ENCODE measurements at regions not wholly inside any gene's neighbourhood (a gene's known extent, or its start where the extent isn't known, plus 50 kb on each side); places are given as distances from the start of the nearest gene placed in this dataset.

DNA sequence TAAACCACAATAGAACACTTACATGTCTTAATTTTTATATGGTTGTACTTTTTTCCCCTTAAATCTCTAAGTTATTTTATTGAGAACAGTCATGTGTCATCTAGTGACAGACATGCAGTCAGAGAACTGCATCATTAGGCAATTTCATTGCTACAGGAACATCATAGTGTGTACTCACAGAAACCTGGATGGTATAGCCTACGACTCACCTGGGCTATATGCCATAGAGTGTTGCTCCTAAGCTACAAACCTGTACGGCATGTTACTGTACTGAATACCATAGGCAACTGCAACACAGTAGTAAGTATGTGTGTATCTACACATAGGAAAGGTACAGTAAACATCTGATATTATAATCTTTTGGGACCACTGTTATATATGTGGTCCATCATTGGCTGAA is 557.6 kb downstream of the PRKD1 start:
- POLR2A ChIA-PET = no interaction called here
- Histone ChIP-seq H3K79me2 (ENCODE audit: control insufficient read depth, insufficient read depth, low read length) (no peaks in the 10 kb centered on the region), H3K4me2 (replicated peaks; ENCODE audit: low read depth, low read length, poor library complexity, severe bottlenecking) (no peak overlapping the region), H3K27me3 (replicated peaks in 1 of 4; ENCODE audit: control extremely low read depth in 1 of 4, control insufficient read depth in 3 of 4, insufficient read depth in 4 of 4, low read length in 3 of 4) (no peaks in the 10 kb centered on the region), H3K27ac (ENCODE audit: low read length in 2 of 2) (no peak overlapping the region), H3K4me1 (ENCODE audit: control insufficient read depth in 2 of 2, insufficient read depth in 2 of 2, low read length in 2 of 2) (no peaks in the 10 kb centered on the region), H2AFZ (ENCODE audit: insufficient read depth, low read depth, low read length, poor library complexity, severe bottlenecking) (no peak overlapping the region), H3K36me3 (replicated peaks in 1 of 2; ENCODE audit: control extremely low read depth in 1 of 2, control insufficient read depth in 1 of 2, extremely low read depth in 1 of 2, insufficient read depth in 2 of 2, low read length in 1 of 2) (no peaks in the 10 kb centered on the region), H3K4me3 (ENCODE audit: control extremely low read depth in 1 of 5, extremely low read depth in 1 of 5, insufficient read depth in 1 of 5, low read depth in 2 of 5, low read length in 4 of 5) (no peak overlapping the region), H3K9ac (ENCODE audit: low read length) (no peak overlapping the region), H3K9me3 (ENCODE audit: control extremely low read depth in 1 of 3, control insufficient read depth in 2 of 3, insufficient read depth in 1 of 3, low read length in 2 of 3) (peaks cover 0 to 4% (median 0%) of the 10 kb centered on the region in 3 donors), H4K20me1 (ENCODE audit: control insufficient read depth, insufficient read depth, low read length, poor library complexity, severe bottlenecking) (no peaks in the 10 kb centered on the region)
- ATAC-seq (ENCODE audit: low read depth) = no peak
- Mint-ChIP-seq H3K4me3 (no peak overlapping the region), H3K27me3 (no peaks in the 10 kb centered on the region), H3K4me1 (no peaks in the 10 kb centered on the region), H3K27ac (no peak overlapping the region), H3K9me3 (ENCODE audit: insufficient read depth) (peaks cover under 1% of the 10 kb centered on the region)
- TF ChIP-seq EZH2 (IDR thresholded peaks at IDR 0.05; ENCODE audit: borderline replicate concordance, insufficient read depth, low read depth, low read length, poor library complexity, severe bottlenecking) = no peak
- TF ChIP-seq, protein P1, sequence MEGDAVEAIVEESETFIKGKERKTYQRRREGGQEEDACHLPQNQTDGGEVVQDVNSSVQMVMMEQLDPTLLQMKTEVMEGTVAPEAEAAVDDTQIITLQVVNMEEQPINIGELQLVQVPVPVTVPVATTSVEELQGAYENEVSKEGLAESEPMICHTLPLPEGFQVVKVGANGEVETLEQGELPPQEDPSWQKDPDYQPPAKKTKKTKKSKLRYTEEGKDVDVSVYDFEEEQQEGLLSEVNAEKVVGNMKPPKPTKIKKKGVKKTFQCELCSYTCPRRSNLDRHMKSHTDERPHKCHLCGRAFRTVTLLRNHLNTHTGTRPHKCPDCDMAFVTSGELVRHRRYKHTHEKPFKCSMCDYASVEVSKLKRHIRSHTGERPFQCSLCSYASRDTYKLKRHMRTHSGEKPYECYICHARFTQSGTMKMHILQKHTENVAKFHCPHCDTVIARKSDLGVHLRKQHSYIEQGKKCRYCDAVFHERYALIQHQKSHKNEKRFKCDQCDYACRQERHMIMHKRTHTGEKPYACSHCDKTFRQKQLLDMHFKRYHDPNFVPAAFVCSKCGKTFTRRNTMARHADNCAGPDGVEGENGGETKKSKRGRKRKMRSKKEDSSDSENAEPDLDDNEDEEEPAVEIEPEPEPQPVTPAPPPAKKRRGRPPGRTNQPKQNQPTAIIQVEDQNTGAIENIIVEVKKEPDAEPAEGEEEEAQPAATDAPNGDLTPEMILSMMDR (IDR thresholded peaks at IDR 0.05) = no peak
- DNase-seq = no peak
- intact Hi-C loops (cut with micrococcal nuclease) = no loop called here
- WGBS (ENCODE audit: insufficient coverage) = no CpG with 5 or more reads among the region's 2 CpGs
- CTCF ChIA-PET = no interaction called here

GRCh38 chr14:29376237-29376636 is 551.4 kb downstream of the PRKD1 start:
- Histone ChIP-seq H4K20me1 (ENCODE audit: control insufficient read depth, insufficient read depth, low read length, poor library complexity, severe bottlenecking) (no peaks in the 10 kb centered on the region), H3K27ac (ENCODE audit: low read length in 2 of 2) (no peak overlapping the region), H3K27me3 (replicated peaks in 1 of 4; ENCODE audit: control extremely low read depth in 1 of 4, control insufficient read depth in 3 of 4, insufficient read depth in 4 of 4, low read length in 3 of 4) (no peaks in the 10 kb centered on the region), H3K9ac (ENCODE audit: low read length) (no peak overlapping the region), H3K79me2 (ENCODE audit: control insufficient read depth, insufficient read depth, low read length) (no peaks in the 10 kb centered on the region), H3K36me3 (replicated peaks in 1 of 2; ENCODE audit: control extremely low read depth in 1 of 2, control insufficient read depth in 1 of 2, extremely low read depth in 1 of 2, insufficient read depth in 2 of 2, low read length in 1 of 2) (no peaks in the 10 kb centered on the region), H3K4me2 (replicated peaks; ENCODE audit: low read depth, low read length, poor library complexity, severe bottlenecking) (no peak overlapping the region), H3K4me3 (ENCODE audit: control extremely low read depth in 1 of 5, extremely low read depth in 1 of 5, insufficient read depth in 1 of 5, low read depth in 2 of 5, low read length in 4 of 5) (no peak overlapping the region), H3K9me3 (ENCODE audit: control extremely low read depth in 1 of 3, control insufficient read depth in 2 of 3, insufficient read depth in 1 of 3, low read length in 2 of 3) (no peaks in the 10 kb centered on the region), H3K4me1 (ENCODE audit: control insufficient read depth in 2 of 2, insufficient read depth in 2 of 2, low read length in 2 of 2) (no peaks in the 10 kb centered on the region), H2AFZ (ENCODE audit: insufficient read depth, low read depth, low read length, poor library complexity, severe bottlenecking) (no peak overlapping the region)
- H3K4me3 Mint-ChIP-seq = no peak overlapping the region
- H3K27me3 Mint-ChIP-seq = no peaks in the 10 kb centered on the region
- intact Hi-C loops (cut with micrococcal nuclease) = no loop called here
- no peaks in the 10 kb centered on the region for H3K9me3 Mint-ChIP-seq (ENCODE audit: insufficient read depth)
- 50% methylated on average over 2 of the region's 4 CpGs for WGBS (ENCODE audit: insufficient coverage)
- DNase-seq (no peak), ATAC-seq (ENCODE audit: low read depth) (no peak)
- TF ChIP-seq, protein P1 (IDR thresholded peaks at IDR 0.05) = no peak
- no peak for TF ChIP-seq EZH2 (IDR thresholded peaks at IDR 0.05; ENCODE audit: borderline replicate concordance, insufficient read depth, low read depth, low read length, poor library complexity, severe bottlenecking)
- no peak overlapping the region for H3K27ac Mint-ChIP-seq
- H3K4me1 Mint-ChIP-seq = no peaks in the 10 kb centered on the region
- CTCF ChIA-PET = no interaction called here
- POLR2A ChIA-PET = no interaction called here

Data from B cell (primary cell).